ENCODE measurements at regions not wholly inside any gene's neighbourhood (a gene's known extent, or its start where the extent isn't known, plus 50 kb on each side); places are given as distances from the start of the nearest gene placed in this dataset.

GRCh38 chr18:2258954-2259353, 312.4 kb downstream of the METTL4 start:
- TF ChIP-seq, protein P1, sequence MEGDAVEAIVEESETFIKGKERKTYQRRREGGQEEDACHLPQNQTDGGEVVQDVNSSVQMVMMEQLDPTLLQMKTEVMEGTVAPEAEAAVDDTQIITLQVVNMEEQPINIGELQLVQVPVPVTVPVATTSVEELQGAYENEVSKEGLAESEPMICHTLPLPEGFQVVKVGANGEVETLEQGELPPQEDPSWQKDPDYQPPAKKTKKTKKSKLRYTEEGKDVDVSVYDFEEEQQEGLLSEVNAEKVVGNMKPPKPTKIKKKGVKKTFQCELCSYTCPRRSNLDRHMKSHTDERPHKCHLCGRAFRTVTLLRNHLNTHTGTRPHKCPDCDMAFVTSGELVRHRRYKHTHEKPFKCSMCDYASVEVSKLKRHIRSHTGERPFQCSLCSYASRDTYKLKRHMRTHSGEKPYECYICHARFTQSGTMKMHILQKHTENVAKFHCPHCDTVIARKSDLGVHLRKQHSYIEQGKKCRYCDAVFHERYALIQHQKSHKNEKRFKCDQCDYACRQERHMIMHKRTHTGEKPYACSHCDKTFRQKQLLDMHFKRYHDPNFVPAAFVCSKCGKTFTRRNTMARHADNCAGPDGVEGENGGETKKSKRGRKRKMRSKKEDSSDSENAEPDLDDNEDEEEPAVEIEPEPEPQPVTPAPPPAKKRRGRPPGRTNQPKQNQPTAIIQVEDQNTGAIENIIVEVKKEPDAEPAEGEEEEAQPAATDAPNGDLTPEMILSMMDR (IDR thresholded peaks at IDR 0.05; ENCODE audit: low read depth, low read length): no peak
- TF ChIP-seq POLR2A (IDR thresholded peaks at IDR 0.05; ENCODE audit: extremely low read depth, insufficient read length) (no peak), MAX (IDR thresholded peaks at IDR 0.05; ENCODE audit: low read depth, low read length) (no peak), MYC (IDR thresholded peaks at IDR 0.05; ENCODE audit: low read depth, low read length) (no peak)
